DMS79 (cell line): ENCODE measurements at regions not wholly inside any gene's neighbourhood (a gene's known extent, or its start where the extent isn't known, plus 50 kb on each side); places are given as distances from the start of the nearest gene placed in this dataset.

Source experiments
- DNase-seq: peaks from one replicate; lab custom pipeline; 2025; lab: John Stamatoyannopoulos, UW

DNA sequence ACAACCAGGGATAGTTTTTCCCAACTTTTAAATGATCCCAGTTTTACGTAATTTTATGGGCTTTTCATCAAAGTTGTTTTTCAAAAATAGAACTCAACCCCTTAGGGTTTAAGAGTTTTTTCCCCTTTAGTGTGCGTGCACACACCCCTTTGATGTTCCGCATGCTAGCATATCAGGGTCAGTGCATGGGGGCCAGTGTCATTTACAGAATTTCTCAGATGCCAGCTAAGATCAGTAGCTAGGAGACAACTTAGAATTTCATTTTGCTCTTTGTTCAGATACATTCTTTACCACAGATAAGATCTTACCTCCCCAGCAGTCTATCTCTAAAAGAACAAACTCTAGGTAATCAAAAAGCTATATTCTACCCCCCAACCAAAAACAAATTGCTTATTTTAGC, 238.5 kb upstream of the SASH1 start:
- DNase-seq = no peak

DNA sequence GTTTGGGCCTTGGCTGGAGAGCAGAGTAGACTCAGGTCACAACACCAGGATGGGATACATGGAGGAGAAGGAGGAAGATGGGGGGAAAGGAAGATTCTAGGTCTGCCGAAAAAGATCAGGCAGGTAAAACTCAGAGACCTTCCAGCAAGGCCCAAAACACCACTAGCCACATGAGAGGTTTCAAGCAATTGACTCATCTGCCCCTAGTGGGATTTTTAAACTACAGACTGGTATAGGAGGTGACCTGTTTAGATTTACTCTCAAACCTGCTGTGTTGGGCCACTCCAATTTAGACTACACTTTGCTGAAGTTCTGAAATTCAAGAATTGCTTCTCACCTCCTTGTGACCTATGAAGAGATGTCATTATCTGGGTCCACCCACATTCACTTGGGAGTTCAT, 236.9 kb upstream of the SASH1 start:
- no peak for DNase-seq

DNA sequence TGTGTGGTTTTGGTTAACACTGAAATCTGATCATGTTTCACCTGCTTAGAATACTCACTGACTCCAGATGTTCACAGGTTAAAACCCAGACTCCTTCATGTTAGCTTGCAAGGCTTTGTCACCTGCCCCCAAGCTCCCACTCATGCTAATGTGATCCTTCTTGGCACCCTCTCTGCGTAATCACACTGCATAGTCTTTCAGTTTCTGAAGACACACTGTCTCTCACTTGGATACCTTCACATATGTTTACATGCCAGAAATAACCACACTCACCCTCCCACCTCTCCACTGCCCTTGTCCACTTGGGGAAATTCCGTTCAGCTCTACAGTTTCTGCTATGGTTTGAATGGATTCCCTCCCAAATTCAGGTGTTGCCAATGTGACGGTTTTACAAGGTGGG, 234.7 kb upstream of the SASH1 start:
- no peak for DNase-seq

DNA sequence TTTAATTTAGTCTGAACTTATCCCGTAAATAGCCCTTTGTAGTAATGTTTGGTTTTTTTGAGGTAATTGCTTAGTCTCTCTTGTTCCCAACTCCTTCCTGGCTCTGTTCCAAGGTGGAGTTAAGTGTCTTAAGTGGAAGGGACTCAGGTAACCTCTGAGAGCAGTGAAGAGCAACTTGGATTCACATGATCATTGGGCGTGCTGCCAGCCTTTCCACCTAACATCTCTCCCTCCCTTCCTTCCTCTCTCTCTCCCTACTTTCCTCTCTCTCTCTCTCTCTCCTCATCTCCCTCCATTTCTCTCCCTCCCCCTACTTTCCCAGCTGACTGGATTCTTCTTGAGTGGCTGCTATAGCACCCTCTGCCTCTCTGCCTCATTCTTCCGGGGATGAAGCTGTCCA, 232.9 kb upstream of the SASH1 start:
- peak; percentile 76 for DNase-seq

DNA sequence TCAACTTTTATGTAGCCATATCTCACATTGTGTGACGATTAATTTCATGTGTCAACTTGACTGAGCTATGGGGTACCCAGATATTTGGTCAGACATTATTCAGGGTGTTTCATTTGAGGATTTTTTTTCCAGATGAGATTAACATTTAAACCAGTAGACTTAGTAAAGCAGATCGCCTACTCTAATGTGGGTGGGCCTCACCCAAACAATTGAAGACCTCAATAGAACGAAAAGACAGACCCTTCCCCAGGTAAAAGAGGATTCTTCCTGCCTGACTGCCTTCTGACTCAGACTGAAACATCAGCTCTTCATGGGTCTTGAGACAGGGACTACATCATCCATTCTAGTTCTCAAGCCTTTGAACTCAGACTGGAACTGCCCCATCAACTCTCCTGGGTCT, 231.7 kb upstream of the SASH1 start:
- DNase-seq = no peak

DNA sequence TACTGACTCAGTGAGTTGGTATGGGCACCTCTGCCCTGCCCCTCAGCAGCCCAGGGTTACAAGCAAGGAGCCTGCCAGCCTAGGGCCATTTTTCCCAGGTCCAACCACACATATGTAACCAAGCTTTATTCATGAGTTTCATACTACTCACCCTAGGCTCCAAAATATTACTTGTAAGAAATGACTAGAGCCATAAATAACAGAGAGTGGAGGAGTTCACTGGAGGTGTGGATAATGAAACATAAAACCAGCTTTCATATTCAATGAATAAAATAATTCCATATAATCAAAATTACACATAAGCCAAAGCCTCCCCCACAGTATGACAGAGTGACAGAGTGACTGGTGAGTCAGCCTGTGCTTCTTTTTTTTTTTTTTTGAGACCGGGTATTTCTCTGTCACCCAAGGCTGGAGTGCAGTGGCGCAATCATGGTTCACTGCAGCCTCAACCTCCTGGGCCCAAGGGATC, 229.8 kb upstream of the SASH1 start:
- DNase-seq = no peak

DNA sequence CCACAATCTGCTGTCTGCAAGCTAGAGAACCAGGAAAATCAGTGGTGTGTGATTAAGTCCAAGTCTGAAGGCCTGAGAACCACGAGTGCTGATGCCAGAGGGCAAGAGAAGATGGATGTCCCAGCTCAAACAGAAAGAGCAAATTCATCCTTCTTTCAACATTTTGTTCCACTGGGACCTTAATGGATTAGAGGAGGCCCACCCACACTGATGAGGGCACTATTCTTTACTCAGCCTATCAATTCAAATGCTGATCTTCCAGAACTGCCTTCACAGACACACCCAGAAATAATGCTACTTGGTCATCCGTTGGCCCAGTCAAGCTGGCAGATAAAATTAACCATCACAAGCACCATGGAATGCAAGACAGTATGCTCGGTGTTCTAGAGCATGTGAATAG, 226.6 kb upstream of the SASH1 start:
- no peak for DNase-seq

DNA sequence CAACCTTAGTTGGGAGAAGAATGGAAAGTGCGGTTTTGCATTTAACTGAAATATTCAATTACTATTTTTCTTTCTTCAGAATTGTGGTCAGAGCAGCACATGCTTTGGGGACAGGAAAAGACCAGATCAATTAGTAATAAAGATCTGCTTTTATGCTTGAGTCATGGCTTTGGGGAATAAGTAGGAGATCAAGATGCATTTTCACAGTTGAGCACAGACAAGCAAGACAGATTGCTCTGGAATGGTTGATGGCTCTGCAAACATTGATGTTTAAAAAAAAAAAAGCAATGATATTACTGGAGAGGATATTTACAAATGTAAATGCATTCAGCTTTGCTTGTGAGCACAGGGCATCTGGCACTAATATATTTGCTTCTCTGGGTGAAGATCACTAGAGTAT, 224.4 kb upstream of the SASH1 start:
- no peak for DNase-seq

DNA sequence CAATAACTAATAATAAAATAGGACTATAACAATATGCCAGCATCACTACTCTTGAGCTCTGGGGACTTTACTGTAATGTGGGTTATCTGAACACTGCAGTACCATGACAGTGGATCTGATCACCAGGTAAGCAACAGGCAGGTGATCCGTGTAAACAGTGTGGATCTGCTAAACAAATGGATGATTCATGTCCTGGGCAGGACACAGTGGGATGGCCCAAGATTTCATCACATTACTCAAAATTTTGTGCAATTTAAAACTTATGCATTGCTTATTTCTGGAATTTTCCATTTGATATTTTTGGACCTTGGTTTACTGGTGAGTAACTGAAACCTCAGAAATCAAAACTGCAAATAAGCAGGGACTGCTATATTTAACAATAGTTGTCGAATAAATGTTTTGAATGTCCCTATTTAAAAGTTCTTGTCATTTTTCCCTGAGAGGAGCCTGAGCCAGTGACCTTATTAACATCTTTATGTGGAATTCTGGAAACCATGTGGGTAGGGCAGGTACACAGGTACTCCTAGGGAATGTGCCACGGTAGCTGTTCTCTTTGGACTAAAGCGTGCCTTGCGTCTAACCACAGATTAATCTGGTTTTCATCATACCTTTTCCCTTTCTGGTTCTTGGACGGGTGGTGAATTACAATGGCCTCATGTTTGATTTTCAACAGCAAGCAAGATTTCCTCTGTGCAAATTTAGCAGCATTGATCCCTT, 214.5 kb upstream of the SASH1 start:
- DNase-seq = no peak

DNA sequence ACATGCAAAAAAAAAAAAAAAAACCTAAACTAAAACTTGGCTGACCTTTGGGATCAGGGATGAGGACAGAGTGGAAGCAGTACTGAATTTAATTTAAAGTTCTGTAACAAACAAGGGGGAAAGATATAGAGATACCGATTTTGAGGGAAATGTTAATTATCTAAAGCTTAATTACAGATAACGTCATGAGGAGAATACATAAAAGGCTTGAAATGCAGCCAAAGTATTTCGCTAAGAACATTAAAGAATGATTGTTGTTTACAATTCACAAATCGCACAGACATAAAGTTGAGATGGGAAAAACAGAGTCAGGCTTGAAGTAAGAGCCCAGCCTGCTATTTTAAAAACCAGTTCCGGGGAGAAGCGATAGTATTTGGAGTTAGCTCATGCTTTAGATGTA, 208.0 kb upstream of the SASH1 start:
- no peak for DNase-seq

DNA sequence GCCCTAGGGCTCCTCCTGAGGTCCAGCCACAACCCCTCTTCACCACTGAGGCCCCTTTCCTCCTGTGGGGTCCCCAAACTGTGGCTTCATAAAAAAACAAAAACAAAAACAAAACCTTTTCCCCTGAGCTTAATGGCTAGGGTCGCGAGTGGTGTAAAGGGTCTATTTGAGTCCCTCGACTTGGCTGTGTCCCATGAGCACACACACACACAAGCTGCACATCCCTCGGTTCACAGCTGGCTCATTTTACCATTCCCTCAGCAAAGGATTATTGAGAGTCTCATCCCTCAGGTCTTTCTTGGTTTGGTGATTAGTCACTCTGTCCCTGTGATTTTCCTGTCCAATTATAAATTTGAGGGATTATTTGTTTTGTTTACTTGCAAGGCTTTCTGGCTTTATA, 206.1 kb upstream of the SASH1 start:
- DNase-seq = no peak

DNA sequence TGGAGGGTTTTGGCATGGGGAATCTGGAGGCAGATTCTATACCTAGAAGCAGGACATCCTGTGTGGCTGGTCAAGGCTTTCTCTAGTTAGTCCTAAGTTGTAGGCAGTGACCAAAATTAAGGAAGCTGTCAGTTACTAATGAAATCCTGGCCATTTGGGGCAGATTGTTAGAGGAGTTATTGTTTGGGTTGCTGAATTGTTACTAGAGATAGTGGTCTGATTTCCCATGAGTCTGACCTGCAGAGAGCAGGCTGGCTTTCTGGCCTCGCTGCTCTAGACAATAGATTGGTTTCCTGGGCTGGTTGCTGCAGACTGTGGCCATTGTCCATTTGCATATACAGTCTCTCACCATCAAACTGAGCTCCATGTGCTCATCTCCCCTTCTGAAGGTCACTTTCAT, 205.0 kb upstream of the SASH1 start:
- DNase-seq = no peak

DNA sequence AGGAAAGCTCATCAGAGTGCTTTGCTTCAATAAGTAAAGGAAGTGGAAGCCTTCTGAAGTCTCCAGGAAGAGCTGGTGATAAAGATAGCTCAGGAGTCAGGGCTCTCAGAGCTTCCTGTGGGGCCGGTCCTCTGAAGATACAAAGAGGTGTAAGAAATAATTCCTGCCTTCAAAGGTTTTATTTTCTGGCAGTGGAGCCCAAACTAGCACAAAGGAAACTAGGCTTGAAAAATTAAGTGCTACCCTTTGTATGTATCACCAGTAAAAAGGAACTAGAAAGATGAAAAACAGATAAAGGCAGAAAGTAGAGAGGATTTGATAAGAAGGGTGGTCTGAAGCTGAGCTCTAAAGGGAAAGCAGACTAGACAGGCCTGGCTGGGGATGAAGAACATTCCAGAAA, 204.1 kb upstream of the SASH1 start:
- DNase-seq = no peak

DNA sequence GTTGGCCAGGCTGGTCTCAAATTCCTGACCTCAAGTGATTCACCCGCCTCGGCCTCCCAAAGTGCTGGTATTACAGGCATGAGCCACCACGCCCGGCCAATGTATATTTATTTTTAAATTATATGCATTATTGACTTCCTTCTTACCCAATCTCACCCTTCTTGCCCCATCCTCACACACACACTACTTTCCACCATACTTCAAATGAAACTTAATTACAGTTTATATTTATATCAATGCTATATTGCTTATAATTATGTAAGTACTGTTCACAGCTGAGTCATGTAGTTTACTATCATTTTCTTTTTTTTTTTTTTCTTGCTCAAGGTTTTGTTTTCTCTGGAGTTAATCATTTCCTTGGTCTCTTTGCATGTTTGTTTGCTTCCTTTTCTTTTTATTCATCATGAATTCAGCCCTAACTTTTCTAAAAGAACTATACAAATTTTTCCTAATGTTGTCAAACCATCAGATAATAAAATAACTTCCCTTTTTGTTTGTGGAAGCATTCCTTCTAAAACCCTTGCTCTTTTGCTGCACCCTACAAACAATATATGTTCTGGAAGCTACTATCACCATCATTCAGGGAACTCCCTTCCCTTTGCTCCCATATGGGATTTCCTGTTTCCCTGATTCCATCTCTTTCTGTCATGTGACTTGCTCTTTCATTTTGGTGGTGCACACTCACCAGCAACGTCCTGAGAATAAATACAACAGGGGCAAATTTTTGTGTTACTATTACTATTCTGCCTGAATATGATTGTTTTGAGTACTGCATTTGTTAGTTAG, 201.7 kb upstream of the SASH1 start:
- no peak for DNase-seq

DNA sequence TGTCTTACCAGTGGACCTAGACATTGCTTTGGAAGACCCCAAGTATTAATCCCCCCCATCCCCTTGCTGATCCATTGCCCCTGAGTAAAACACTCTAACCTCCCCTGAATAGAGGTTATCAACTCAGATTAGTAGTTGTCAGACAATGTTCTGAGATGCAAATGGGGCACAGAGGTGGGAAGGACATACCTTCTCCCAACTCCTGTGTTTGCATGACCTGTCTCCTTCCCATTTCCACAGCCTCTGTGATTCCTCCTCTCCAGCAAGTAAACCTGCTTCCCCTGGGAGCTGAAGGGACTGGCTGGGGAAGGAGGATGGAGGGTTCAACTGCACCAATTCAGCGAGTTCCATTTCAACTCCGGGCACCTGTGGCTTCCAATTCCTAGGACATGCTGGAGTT, 199.8 kb upstream of the SASH1 start:
- no peak for DNase-seq

DNA sequence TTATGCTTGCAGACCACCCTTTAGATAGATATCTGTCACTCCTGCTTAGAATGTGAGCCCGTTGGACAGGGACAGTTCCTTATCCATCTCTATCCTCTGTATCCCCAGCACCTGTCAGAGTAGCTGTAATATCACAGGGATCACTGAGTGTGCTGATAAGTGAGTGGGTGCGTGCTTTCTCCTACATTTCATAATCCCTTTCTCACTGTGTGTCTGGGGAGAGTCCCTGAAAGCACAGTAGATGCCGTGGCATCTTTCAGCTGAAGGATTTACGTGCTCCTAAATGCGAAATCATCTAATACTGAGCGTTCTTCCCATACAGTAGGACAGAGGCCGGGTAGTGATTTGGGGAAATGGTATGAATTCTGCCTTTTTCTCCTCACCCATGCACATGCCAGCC, 198.9 kb upstream of the SASH1 start:
- DNase-seq = no peak

DNA sequence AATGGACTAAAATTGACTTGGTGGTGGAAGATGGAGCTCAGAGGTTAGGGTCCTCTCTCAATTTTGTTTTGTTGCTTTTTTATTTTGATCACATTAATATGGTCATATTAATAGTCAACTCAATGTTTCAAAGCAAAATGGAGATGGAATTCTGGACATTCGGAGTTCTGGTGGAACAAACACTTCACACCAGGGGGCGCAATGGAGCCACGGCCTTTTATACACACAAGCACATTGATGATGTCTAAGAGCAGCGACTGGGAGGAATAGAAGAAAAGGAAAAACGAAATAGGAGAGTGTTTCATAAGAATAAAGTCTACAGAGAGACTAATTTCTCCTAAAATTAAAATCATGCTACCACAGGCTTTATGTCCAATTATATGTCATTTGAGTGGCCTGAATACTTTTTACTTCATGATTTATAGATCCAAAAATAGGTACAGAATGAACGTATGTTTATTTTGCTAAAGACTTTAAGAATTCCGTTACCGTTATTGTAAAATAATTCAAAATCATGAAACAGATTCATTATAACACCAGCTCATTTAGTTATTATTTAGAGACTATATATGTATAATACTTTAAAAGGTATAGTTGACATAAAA, 197.6 kb upstream of the SASH1 start:
- DNase-seq = no peak

DNA sequence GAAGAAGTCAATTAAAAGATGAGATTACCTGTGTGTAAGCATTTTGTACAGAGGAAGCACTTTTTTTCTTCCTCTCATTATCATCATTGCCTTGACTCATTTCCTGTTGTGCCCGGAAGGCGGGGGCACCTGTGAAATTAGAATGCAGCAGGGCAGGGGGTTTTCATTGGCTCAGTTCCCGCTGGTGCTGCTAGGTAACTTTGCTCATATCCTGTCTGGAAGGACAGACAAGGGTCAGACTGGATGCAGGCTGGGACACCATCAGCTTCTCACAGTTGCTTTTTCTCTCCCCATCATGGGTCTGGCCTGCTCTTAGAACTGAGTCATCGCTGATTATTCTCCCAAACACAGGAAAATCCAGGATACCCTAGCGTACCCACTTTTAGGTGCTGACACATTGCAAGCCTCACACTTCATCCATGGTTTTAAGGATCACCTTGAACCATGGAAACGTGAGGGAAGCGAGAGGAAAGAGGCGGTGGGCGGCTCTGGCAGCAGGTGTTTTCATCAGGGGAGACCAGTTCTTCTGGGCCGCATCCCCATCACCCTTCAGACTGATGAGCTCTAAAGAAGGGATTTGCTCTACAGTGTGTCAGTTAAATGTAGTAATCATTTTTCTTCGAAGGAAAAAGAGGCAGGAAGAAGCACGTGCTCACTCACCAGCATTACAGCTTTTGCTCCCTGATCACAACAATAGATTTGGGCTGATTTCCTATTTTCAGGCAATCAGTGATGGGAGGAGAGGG, 195.7 kb upstream of the SASH1 start:
- no peak for DNase-seq

DNA sequence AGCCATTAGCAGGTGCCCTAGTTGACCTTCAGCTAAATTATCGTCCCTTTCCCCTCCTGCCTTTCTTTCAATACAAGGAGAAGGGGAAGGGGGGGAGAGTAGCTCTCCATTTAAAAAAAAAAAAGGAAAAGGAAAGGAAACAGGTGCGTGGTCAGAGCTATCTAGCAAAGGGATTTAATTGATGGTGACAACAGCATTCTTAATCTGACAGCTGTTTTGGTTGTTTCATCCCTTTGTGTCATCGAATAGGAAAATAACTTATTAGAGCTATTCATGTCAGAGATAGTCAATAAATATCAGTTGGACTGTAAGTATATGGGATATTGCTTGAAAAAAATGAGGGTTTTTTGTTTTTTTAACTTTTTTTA, 195.2 kb upstream of the SASH1 start:
- DNase-seq = no peak

DNA sequence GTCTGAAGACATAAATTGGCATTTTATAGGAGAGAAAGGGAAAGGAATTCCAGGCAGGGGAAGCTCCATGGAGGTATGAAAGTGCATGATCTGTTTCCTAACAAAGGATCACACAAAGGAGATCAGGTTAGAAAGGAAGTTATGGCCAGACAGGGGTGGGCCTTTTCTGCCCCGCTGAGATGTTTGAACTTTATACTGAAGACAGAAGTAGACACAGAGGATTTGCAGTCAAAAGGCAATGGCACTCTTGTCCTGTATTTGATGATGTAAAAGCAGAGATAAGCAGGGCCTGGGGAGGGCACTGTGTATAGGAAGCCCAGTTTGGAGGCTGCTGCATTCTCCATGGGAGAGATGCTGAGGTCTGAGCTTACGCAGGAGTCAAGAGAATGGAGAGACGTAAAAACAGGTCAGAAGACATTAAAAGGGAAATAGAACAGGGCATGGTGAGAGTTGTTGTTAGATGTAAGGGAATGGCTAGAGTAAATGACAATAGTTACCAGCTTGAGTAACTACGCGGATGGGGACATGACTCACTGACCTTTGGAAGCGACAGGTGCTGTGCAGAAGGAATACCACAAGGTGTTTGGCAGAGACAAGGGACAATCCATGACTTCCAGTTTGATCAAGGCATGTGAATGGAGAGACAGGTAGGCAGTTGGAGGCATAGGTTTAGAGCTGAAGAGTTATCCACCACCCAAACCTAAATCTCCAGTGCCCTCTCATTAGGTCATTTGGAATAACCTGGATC, 190.6 kb upstream of the SASH1 start:
- no peak for DNase-seq

DNA sequence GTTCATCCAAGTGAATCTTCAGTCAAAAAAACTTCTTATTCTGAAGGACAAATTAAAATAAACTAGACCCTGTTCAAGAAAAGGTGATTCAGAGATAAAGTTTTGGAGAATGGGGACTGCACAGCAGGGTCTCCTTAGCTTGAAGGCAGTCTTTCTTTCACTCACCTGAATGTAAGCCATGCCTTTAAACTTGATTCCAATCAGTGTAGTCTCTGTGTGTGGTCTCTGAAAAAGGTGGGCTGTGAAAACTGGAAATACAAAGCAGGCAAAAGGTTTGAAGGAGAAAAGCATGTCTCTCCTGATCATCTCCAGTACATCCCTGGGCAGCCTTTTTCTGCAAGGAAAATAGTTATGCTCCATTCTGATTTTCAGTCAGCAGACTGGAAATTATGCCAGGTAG, 188.0 kb upstream of the SASH1 start:
- no peak for DNase-seq

DNA sequence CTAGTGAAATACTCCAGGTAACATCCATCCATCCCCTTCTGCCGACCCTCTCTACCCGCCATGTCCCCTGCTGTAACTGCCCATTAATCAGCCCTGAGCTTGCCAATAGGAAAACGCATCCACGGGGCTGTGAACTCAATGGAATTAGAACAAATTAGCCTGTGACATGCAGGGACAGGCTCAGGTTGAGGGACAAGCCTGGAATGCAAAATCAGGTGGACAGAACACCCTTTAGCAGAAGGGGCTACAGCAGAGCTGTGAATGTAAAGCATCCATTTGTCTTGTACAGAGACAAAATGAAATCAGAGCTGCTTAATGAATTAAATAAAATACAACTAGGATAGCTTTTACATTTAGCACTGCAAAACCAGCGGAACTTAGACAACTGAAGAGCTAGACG, 187.3 kb upstream of the SASH1 start:
- no peak for DNase-seq
